ENCODE measurements at regions not wholly inside any gene's neighbourhood (a gene's known extent, or its start where the extent isn't known, plus 50 kb on each side); places are given as distances from the start of the nearest gene placed in this dataset.

DNA sequence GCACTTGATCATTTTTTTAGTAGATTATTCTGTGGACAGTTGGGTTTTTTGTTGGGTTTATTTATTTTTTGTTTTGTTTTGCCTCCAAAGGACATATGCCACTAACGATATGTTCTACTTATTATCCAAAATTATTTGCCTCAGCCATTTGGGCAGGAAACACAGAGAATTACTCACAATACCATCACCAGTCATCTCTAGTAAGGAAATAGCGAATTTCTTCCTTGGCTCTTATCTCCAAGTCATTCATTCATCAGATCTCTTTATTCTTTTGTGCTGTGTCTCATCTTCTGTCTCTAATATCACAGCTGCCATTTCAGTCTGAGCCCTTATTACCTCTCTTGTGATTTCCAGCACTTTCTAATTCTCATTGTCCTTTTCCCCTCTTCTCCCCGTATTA, 130.4 kb upstream of the SMLR1 start:
- TF ChIP-seq CTCF (IDR thresholded peaks at IDR 0.05) (no peak), EZH2 (IDR thresholded peaks at IDR 0.05; ENCODE audit: borderline replicate concordance, insufficient read depth, low read depth, low read length, poor library complexity, severe bottlenecking) (no peak)
